Lower leg skin (tissue), 4 donors: ENCODE measurements at regions not wholly inside any gene's neighbourhood (a gene's known extent, or its start where the extent isn't known, plus 50 kb on each side); places are given as distances from the start of the nearest gene placed in this dataset.
A peak's percentile ranks its signal among the peaks of the same experiment; 100 is the strongest.

ENCODE experiments used
- DNase-seq, 2 donors: peaks; one replicate each; pipeline ENCODE4 v3.0.0-alpha.2; 2019; ENCODE audit warnings: low spot score in 2 of 2
- H3K4me3 ChIP-seq: fragments of 200-600 bp; sonication (generic); 2 replicates; pipeline ENCODE4 v1.5.1; 2017; ENCODE audit warnings: mild to moderate bottlenecking, low read depth; ENCODE audit not compliant: poor library complexity, severe bottlenecking
- POLR2A ChIP-seq, 2 donors: fragments of 450-650 bp; IDR thresholded peaks; one replicate each; pipeline ENCODE4 v1.6.1; 2016 to 2017; ENCODE audit warnings: antibody characterized with exemption in 2 of 2, mild to moderate bottlenecking in 1 of 2, moderate library complexity in 1 of 2
- WGBS, 2 donors: methylation state at CpG; one replicate each; pipeline ENCODE4 v1.1.5; 2018; 5-methylcytosine and 5-hydroxymethylcytosine counted together
- intact Hi-C: fragments of 100-400 bp; cut with DNase I; formaldehyde crosslinking; loops from one replicate; pipeline ENCODE4 v1.15.0; 2023; ENCODE audit warnings: low total_unique reads
- TF ChIP-seq, protein P1 (sequence below), 3 donors: fragments of 450-650 bp; IDR thresholded peaks; one replicate each; pipeline ENCODE4 v1.5.1; 2016; ENCODE audit warnings: antibody characterized with exemption in 3 of 3, mild to moderate bottlenecking in 3 of 3, moderate library complexity in 2 of 3

- intact Hi-C loops = no loop called here
- WGBS, 2 donors = 69 to 94% methylated on average over 15 of the region's 15 CpGs
- TF ChIP-seq, protein P1, sequence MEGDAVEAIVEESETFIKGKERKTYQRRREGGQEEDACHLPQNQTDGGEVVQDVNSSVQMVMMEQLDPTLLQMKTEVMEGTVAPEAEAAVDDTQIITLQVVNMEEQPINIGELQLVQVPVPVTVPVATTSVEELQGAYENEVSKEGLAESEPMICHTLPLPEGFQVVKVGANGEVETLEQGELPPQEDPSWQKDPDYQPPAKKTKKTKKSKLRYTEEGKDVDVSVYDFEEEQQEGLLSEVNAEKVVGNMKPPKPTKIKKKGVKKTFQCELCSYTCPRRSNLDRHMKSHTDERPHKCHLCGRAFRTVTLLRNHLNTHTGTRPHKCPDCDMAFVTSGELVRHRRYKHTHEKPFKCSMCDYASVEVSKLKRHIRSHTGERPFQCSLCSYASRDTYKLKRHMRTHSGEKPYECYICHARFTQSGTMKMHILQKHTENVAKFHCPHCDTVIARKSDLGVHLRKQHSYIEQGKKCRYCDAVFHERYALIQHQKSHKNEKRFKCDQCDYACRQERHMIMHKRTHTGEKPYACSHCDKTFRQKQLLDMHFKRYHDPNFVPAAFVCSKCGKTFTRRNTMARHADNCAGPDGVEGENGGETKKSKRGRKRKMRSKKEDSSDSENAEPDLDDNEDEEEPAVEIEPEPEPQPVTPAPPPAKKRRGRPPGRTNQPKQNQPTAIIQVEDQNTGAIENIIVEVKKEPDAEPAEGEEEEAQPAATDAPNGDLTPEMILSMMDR (IDR thresholded peaks at IDR 0.05) = no peak
- no peak for TF ChIP-seq POLR2A (IDR thresholded peaks at IDR 0.05)
- no peak overlapping the region for H3K4me3 ChIP-seq
- DNase-seq = peak in 1 of 2 donors; percentile 84
Measured at GRCh38 chr9:134556531-134557068, 85.0 kb upstream of the COL5A1 start.

DNA sequence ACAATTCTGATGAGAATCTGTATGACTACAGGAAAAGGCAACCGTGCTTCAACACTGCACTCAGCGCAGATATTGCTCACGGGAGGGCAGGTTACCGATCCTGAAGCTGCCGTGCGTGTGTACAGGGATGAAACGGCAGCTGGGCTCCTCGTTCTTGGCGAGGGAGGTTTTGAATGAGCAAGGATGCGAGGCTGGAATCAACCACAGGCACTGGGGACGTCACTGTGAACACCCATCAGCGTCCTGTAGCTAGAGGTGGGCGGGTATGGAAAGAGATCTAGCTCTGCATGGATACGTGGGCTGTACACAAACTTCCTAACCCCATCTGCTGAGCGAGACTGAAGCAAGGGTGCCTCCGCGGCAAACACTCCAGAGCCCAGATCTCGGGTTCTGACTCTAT, 84.3 kb upstream of the COL5A1 start:
- intact Hi-C loops = no loop called here

GRCh38 chr9:134558124-134558905, 83.3 kb upstream of the COL5A1 start:
- TF ChIP-seq, protein P1 (IDR thresholded peaks at IDR 0.05) = no peak
- no peak for TF ChIP-seq POLR2A (IDR thresholded peaks at IDR 0.05)
- H3K4me3 ChIP-seq = no peak overlapping the region
- 87 to 91% methylated on average over 19 of the region's 19 CpGs for WGBS, 2 donors
- intact Hi-C loops = no loop called here
- DNase-seq = peak in 1 of 2 donors; percentile 74

More for the DNA sequence above, 84.3 kb upstream of the COL5A1 start:
- peak in 1 of 2 donors; percentile 50 for DNase-seq
- no peak for TF ChIP-seq POLR2A (IDR thresholded peaks at IDR 0.05)
- TF ChIP-seq, protein P1 (IDR thresholded peaks at IDR 0.05) = no peak
- H3K4me3 ChIP-seq = no peak overlapping the region
- WGBS, 2 donors = 82 to 83% methylated on average over 18 of the region's 18 CpGs

DNA sequence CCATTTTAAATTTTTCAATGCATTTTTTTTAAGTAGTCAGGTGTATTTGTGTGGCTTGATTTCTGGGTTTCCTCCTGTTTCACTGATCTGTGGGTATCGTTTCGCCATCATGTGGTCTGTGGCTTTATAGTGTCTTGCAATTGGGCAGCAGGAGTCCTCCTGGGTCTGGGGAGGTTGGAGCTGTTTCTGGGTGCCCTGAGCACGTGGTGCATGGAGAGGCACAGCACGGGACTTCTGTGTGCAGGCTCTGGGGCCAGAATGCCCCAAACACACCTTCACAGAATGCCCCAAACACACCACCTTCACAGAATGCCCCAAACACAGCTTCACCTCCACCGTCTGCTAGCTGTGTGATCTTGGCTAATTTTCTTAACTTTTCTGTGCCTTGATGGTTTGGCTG, 82.6 kb upstream of the COL5A1 start:
- no peak for TF ChIP-seq POLR2A (IDR thresholded peaks at IDR 0.05)
- TF ChIP-seq, protein P1 (IDR thresholded peaks at IDR 0.05) = no peak
- H3K4me3 ChIP-seq = no peak overlapping the region
- peak in 1 of 2 donors; percentile 70 for DNase-seq
- intact Hi-C loops = no loop called here
- 76 to 80% methylated on average over 5 of the region's 5 CpGs for WGBS, 2 donors

DNA sequence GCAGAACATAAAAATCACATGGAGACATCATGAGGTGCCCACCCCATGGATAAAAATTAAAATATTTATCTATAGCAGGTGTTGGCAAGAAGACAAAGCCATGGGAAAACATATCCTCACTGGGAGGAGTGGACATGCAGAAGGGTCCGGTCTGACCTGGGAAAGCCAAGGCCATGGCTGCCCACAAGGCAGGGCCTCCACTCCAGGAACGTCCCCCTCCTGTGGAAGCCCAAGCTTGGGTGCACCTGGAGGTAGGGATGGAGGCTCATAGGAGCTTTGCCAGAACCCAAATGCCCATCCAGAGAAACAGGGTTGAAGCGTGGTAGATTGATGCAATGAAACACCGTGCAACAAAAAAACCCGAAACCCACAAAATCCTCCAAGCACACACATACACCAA, 81.4 kb upstream of the COL5A1 start:
- no peak overlapping the region for H3K4me3 ChIP-seq
- intact Hi-C loops = no loop called here
- 88 to 92% methylated on average over 5 of the region's 5 CpGs for WGBS, 2 donors
- TF ChIP-seq POLR2A (IDR thresholded peaks at IDR 0.05) = no peak
- TF ChIP-seq, protein P1 (IDR thresholded peaks at IDR 0.05) = no peak
- peak in 1 of 2 donors; percentile 67 for DNase-seq
